GM12891 (cell line): ENCODE measurements at regions not wholly inside any gene's neighbourhood (a gene's known extent, or its start where the extent isn't known, plus 50 kb on each side); places are given as distances from the start of the nearest gene placed in this dataset.

Experiments
- DNase-seq: peaks from one replicate; pipeline ENCODE4 v3.0.0; 2011; ENCODE audit warnings: low spot score; ENCODE audit not compliant: insufficient read length
- FAIRE-seq: peaks from 2 replicates; lab custom pipeline; 2011; peaks lifted over from hg19 to GRCh38; lab: Jason Lieb, UNC
- PAX5 ChIP-seq: IDR thresholded peaks from 2 replicates; pipeline ENCODE4 v1.6.1; 2011; ENCODE audit warnings: low read length, moderate library complexity, mild to moderate bottlenecking; ENCODE audit not compliant: insufficient read depth, severe bottlenecking
- POLR2A ChIP-seq: IDR thresholded peaks from 2 replicates; pipeline ENCODE4 v1.6.1; 2011; ENCODE audit warnings: low read depth, low read length, control low read depth
- POLR2AphosphoS5 ChIP-seq: IDR thresholded peaks from 2 replicates; pipeline ENCODE4 v1.6.1; 2011; ENCODE audit warnings: low read depth, low read length, control low read depth
- POU2F2 ChIP-seq: IDR thresholded peaks from 2 replicates; pipeline ENCODE4 v1.6.1; 2011; ENCODE audit warnings: low read depth, mild to moderate bottlenecking, control low read depth, low read length, moderate library complexity
- SPI1 ChIP-seq: IDR thresholded peaks from 2 replicates; pipeline ENCODE4 v1.6.1; 2011; ENCODE audit warnings: low read depth, low read length, control low read depth
- TAF1 ChIP-seq: IDR thresholded peaks from 2 replicates; pipeline ENCODE4 v1.6.1; 2011; ENCODE audit warnings: low read depth, low read length, control low read depth

- FAIRE-seq (no peak), DNase-seq (no peak)
- TF ChIP-seq TAF1 (no peak), POLR2AphosphoS5 (no peak), POLR2A (no peak), POU2F2 (no peak), SPI1 (no peak), PAX5 (no peak)
Observed at GRCh38 chr11:19570889-19571288, 141.7 kb upstream of the NAV2 start.

GRCh38 chr11:19567996-19568395 is 144.6 kb upstream of the NAV2 start:
- DNase-seq, result no peak
- no peak for FAIRE-seq
- TF ChIP-seq POU2F2 (no peak), POLR2AphosphoS5 (no peak), TAF1 (no peak), SPI1 (no peak), PAX5 (no peak), POLR2A (no peak)

- DNase-seq, result no peak
- no peak for FAIRE-seq
- TF ChIP-seq PAX5 (no peak), SPI1 (no peak), TAF1 (no peak), POU2F2 (no peak), POLR2AphosphoS5 (no peak), POLR2A (no peak)
Observed at GRCh38 chr11:19566583-19567379, 145.9 kb upstream of the NAV2 start.

- TF ChIP-seq TAF1 (no peak), POLR2AphosphoS5 (no peak), POU2F2 (no peak), POLR2A (no peak), PAX5 (no peak), SPI1 (no peak)
- FAIRE-seq (no peak), DNase-seq (no peak)
Observed at GRCh38 chr11:19565639-19566038, 147.0 kb upstream of the NAV2 start.

DNA sequence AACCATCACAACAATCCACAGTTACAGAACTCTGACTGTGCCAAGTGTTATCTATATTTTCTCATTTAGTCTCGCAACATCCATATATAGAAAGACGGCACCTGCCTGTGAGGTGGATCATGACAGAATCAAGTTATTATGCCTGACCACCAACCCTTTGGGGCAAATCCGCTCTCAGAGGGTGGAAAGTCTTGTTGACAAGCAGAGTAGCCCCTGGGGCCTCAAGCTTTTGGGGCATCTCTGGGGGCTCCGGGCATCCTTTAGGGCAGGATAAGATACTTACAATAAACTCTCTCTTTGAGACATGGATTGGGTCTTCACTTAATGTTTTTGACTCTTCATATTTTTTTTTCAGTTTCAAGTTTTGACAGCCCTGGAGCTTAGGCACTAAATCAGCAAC is 150.5 kb upstream of the NAV2 start:
- FAIRE-seq (no peak), DNase-seq (no peak)
- TF ChIP-seq TAF1, result no peak
- no peak for TF ChIP-seq SPI1
- TF ChIP-seq PAX5, result no peak
- no peak for TF ChIP-seq POLR2A
- TF ChIP-seq POU2F2, result no peak
- TF ChIP-seq POLR2AphosphoS5, result no peak

DNA sequence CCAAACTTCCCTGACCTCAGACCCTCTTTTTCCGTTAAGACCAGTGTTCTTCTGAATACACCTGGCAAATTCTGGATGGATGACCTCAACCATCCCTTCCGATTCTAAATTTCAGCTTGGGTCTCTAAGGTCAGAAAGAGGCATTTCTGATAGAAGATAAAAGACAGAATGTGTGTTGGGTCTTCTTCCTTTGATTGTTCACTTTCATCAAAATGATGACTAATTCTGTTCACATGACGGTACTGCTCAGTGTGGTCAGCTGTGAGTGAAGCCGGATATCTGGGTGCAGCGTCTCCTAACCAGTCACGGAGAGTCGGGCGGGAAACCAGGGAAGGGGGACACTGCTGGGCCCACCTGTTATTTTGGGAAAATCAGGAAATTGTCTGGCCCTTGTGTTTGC is 151.6 kb upstream of the NAV2 start:
- FAIRE-seq (no peak), DNase-seq (no peak)
- TF ChIP-seq POU2F2 (no peak), SPI1 (no peak), POLR2AphosphoS5 (no peak), TAF1 (no peak), PAX5 (no peak), POLR2A (no peak)

- FAIRE-seq (no peak), DNase-seq (no peak)
- TF ChIP-seq POU2F2, result no peak
- TF ChIP-seq SPI1, result no peak
- no peak for TF ChIP-seq PAX5
- no peak for TF ChIP-seq POLR2AphosphoS5
- no peak for TF ChIP-seq POLR2A
- TF ChIP-seq TAF1, result no peak
Observed at GRCh38 chr11:19560156-19560555, 152.5 kb upstream of the NAV2 start.

DNA sequence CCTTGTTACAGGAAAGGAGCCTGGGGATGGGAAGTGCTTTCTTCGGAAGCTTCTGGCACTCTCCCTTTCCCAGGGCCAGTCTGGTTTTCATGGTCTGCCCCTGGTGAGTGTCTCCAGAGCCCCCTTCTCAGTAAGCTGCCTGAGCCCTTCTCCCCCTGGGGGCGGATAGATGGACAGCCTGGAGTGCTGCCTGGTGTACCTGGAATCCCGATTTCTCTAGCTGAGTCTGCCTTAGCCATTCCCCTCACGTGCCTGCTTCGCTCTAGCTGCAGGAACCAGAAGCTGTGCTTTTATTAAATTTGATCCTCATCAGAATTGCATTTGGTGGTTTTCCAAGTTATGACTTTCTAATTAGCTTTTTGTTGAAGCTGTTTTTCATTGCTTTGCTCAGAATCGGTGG is 152.9 kb upstream of the NAV2 start:
- TF ChIP-seq POLR2AphosphoS5 (no peak), POLR2A (no peak), PAX5 (no peak), SPI1 (no peak), TAF1 (no peak), POU2F2 (no peak)
- DNase-seq (no peak), FAIRE-seq (no peak)

DNA sequence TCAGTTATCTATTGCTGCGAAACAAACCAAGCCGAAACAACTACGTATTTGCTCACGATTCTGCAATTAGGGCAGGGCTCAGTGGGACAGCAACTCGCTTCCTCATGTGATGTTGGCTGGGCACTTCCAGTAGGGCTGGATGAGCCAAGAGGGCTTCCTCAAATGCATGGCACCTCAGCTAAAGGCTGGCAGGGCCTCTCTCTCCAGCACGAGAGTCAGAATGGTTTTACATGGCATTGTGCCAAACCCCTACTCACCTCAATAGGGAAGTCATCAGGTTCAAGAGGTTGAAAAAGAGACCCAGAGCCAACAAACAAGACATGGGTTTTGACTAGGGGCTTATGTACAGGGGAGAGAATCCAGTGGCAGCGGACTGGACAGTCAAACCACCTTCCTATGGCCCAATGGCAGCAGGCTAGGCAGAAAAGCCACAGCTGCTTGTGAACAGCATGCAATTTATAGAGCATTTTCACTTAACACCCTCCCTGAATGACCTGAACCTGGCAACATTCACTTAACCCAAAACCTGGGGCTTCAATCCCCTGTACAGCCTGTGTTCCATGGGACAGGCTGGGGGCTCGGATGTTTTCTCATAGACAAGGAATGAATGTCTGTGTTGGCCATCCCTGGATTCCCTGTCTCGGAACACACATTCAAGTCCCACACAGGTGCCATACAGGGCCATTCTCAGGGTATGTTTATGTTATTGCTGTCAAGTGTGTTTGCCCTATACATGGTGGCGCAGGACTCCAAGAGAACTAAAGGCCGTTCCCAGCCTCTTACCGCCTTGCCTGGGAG is 154.2 kb upstream of the NAV2 start:
- DNase-seq (no peak), FAIRE-seq (no peak)
- no peak for TF ChIP-seq SPI1
- TF ChIP-seq POLR2AphosphoS5, result no peak
- TF ChIP-seq POLR2A, result no peak
- TF ChIP-seq TAF1, result no peak
- TF ChIP-seq POU2F2, result no peak
- no peak for TF ChIP-seq PAX5
